ENCODE measurements at regions not wholly inside any gene's neighbourhood (a gene's known extent, or its start where the extent isn't known, plus 50 kb on each side); places are given as distances from the start of the nearest gene placed in this dataset.

DNA sequence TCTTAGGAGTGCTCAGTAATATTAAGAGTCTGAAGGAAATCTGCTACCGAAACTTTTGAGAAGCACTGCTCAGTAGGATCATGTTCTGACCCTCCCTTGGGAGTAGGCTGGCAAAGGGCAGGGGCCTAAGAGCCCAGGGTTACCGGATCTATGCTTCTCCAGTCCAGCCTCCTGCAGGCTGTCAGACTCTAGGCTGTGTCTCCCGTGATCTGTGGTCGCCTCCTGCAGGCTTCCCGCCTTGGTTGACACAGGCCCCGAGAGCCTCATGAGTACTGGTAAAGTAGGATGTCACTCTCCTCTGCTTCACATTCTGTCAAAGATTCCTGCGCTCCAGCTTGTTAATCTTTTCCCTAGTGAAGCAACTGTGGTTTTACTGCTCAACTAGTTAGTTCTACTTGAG lies 647.8 kb upstream of the RAB6C start:
- Histone ChIP-seq H3K27me3 (ENCODE audit: control insufficient read depth, insufficient read depth, low read length, poor library complexity, severe bottlenecking) (no peaks in the 10 kb centered on the region), H3K4me3 (ENCODE audit: insufficient read depth, low read depth, low read length) (no peak overlapping the region), H3K9me3 (ENCODE audit: control insufficient read depth, low read length) (no peaks in the 10 kb centered on the region), H3K4me1 (ENCODE audit: control insufficient read depth, insufficient read depth, low read length) (no peaks in the 10 kb centered on the region), H3K36me3 (ENCODE audit: control insufficient read depth, insufficient read depth, low read length) (no peaks in the 10 kb centered on the region), H3K27ac (ENCODE audit: insufficient read depth, low read depth, low read length, poor library complexity, severe bottlenecking) (no peak overlapping the region)
- 77 to 81% methylated on average over 7 of the region's 7 CpGs for WGBS, 2 experiments

GRCh38 chr2:129334128-129334527 lies 645.3 kb upstream of the RAB6C start:
- 75 to 97% methylated on average over 4 to 5 of the region's 5 CpGs for WGBS, 2 experiments
- Histone ChIP-seq H3K27me3 (ENCODE audit: control insufficient read depth, insufficient read depth, low read length, poor library complexity, severe bottlenecking) (no peaks in the 10 kb centered on the region), H3K9me3 (ENCODE audit: control insufficient read depth, low read length) (no peaks in the 10 kb centered on the region), H3K36me3 (ENCODE audit: control insufficient read depth, insufficient read depth, low read length) (no peaks in the 10 kb centered on the region), H3K4me3 (ENCODE audit: insufficient read depth, low read depth, low read length) (no peak overlapping the region), H3K27ac (ENCODE audit: insufficient read depth, low read depth, low read length, poor library complexity, severe bottlenecking) (no peak overlapping the region), H3K4me1 (ENCODE audit: control insufficient read depth, insufficient read depth, low read length) (no peaks in the 10 kb centered on the region)

- no peaks in the 10 kb centered on the region for H3K4me1 ChIP-seq (ENCODE audit: control insufficient read depth, insufficient read depth, low read length)
- H3K4me3 ChIP-seq (ENCODE audit: insufficient read depth, low read depth, low read length), result no peak overlapping the region
- H3K27me3 ChIP-seq (ENCODE audit: control insufficient read depth, insufficient read depth, low read length, poor library complexity, severe bottlenecking), result no peaks in the 10 kb centered on the region
- no peaks in the 10 kb centered on the region for H3K9me3 ChIP-seq (ENCODE audit: control insufficient read depth, low read length)
- no peak overlapping the region for H3K27ac ChIP-seq (ENCODE audit: insufficient read depth, low read depth, low read length, poor library complexity, severe bottlenecking)
- 72 to 81% methylated on average over 12 to 13 of the region's 13 CpGs for WGBS, 2 experiments
- no peaks in the 10 kb centered on the region for H3K36me3 ChIP-seq (ENCODE audit: control insufficient read depth, insufficient read depth, low read length)
Measured at GRCh38 chr2:129334696-129335410, 644.6 kb upstream of the RAB6C start.

GRCh38 chr2:129336276-129336675 lies 643.2 kb upstream of the RAB6C start:
- 91 to 97% methylated on average over 1 of the region's 1 CpG for WGBS, 2 experiments
- Histone ChIP-seq H3K4me3 (ENCODE audit: insufficient read depth, low read depth, low read length) (no peak overlapping the region), H3K4me1 (ENCODE audit: control insufficient read depth, insufficient read depth, low read length) (no peaks in the 10 kb centered on the region), H3K9me3 (ENCODE audit: control insufficient read depth, low read length) (no peaks in the 10 kb centered on the region), H3K36me3 (ENCODE audit: control insufficient read depth, insufficient read depth, low read length) (no peaks in the 10 kb centered on the region), H3K27ac (ENCODE audit: insufficient read depth, low read depth, low read length, poor library complexity, severe bottlenecking) (no peak overlapping the region), H3K27me3 (ENCODE audit: control insufficient read depth, insufficient read depth, low read length, poor library complexity, severe bottlenecking) (no peaks in the 10 kb centered on the region)

DNA sequence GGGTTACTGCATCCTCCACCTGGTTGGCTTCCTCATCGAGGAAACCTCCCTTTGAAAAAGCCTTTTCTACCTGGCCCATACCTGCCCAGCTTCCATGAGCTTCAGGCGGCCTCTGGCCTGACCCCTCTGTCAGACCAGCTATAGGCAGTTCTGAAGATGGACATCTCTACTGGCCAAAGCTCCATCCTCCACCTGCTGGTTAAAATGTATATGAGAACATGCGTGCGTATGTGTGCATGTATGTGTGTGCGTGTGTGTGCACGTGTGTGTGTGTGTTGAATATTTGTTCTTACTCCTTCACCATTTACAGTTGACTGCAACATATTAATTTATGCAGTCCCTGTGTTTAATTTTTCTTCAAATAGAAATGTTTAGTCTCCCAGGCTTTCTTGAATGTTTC lies 642.4 kb upstream of the RAB6C start:
- no peaks in the 10 kb centered on the region for H3K27me3 ChIP-seq (ENCODE audit: control insufficient read depth, insufficient read depth, low read length, poor library complexity, severe bottlenecking)
- H3K9me3 ChIP-seq (ENCODE audit: control insufficient read depth, low read length), result no peaks in the 10 kb centered on the region
- H3K36me3 ChIP-seq (ENCODE audit: control insufficient read depth, insufficient read depth, low read length), result no peaks in the 10 kb centered on the region
- no peak overlapping the region for H3K27ac ChIP-seq (ENCODE audit: insufficient read depth, low read depth, low read length, poor library complexity, severe bottlenecking)
- H3K4me1 ChIP-seq (ENCODE audit: control insufficient read depth, insufficient read depth, low read length), result no peaks in the 10 kb centered on the region
- H3K4me3 ChIP-seq (ENCODE audit: insufficient read depth, low read depth, low read length), result no peak overlapping the region
- 96 to 98% methylated on average over 2 to 6 of the region's 6 CpGs for WGBS, 2 experiments

DNA sequence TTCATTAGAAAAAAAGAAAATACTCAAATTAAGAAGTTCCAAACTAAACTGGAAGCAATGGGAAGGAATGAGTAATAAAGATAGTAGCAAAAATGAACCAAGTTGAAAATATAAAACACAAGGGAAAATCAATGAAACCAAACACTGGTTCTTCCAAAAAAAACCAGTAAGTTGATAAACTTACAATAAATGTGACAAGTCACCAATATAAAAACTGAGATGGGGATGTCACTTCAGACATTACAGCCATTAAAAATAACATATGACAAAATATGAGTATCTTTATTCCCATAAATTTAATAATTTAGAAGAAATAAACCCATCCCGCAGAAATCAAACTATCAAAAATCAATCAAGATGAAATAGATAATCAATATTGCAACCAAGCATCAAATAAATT lies 633.9 kb upstream of the RAB6C start:
- no peak overlapping the region for H3K4me3 ChIP-seq (ENCODE audit: insufficient read depth, low read depth, low read length)

GRCh38 chr2:129347486-129348217 lies 631.8 kb upstream of the RAB6C start:
- Histone ChIP-seq H3K4me3 (ENCODE audit: insufficient read depth, low read depth, low read length) (no peak overlapping the region), H3K27ac (ENCODE audit: insufficient read depth, low read depth, low read length, poor library complexity, severe bottlenecking) (no peak overlapping the region), H3K27me3 (ENCODE audit: control insufficient read depth, insufficient read depth, low read length, poor library complexity, severe bottlenecking) (no peaks in the 10 kb centered on the region), H3K4me1 (ENCODE audit: control insufficient read depth, insufficient read depth, low read length) (no peaks in the 10 kb centered on the region), H3K36me3 (ENCODE audit: control insufficient read depth, insufficient read depth, low read length) (no peaks in the 10 kb centered on the region), H3K9me3 (ENCODE audit: control insufficient read depth, low read length) (no peaks in the 10 kb centered on the region)
- WGBS, 2 experiments, result 92% methylated on average over 11 of the region's 11 CpGs

More for the DNA sequence above, 633.9 kb upstream of the RAB6C start:
- Histone ChIP-seq H3K9me3 (ENCODE audit: control insufficient read depth, low read length) (no peaks in the 10 kb centered on the region), H3K27me3 (ENCODE audit: control insufficient read depth, insufficient read depth, low read length, poor library complexity, severe bottlenecking) (no peaks in the 10 kb centered on the region), H3K36me3 (ENCODE audit: control insufficient read depth, insufficient read depth, low read length) (no peaks in the 10 kb centered on the region), H3K4me1 (ENCODE audit: control insufficient read depth, insufficient read depth, low read length) (no peaks in the 10 kb centered on the region), H3K27ac (ENCODE audit: insufficient read depth, low read depth, low read length, poor library complexity, severe bottlenecking) (no peak overlapping the region)
- WGBS, 2 experiments, result 100% methylated on average over 1 of the region's 1 CpG; no CpG with 5 or more reads in 1 of the 2 experiments

- H3K36me3 ChIP-seq (ENCODE audit: control insufficient read depth, insufficient read depth, low read length), result no peaks in the 10 kb centered on the region
- WGBS, 2 experiments, result 21 to 32% methylated on average over 2 of the region's 2 CpGs
- no peak overlapping the region for H3K27ac ChIP-seq (ENCODE audit: insufficient read depth, low read depth, low read length, poor library complexity, severe bottlenecking)
- H3K4me3 ChIP-seq (ENCODE audit: insufficient read depth, low read depth, low read length), result no peak overlapping the region
- H3K27me3 ChIP-seq (ENCODE audit: control insufficient read depth, insufficient read depth, low read length, poor library complexity, severe bottlenecking), result no peaks in the 10 kb centered on the region
- H3K4me1 ChIP-seq (ENCODE audit: control insufficient read depth, insufficient read depth, low read length), result no peaks in the 10 kb centered on the region
- H3K9me3 ChIP-seq (ENCODE audit: control insufficient read depth, low read length), result no peaks in the 10 kb centered on the region
Measured at GRCh38 chr2:129354631-129355030, 624.8 kb upstream of the RAB6C start.

GRCh38 chr2:129361688-129362087 lies 617.8 kb upstream of the RAB6C start:
- peaks cover under 1% of the 10 kb centered on the region for H3K4me1 ChIP-seq (ENCODE audit: control insufficient read depth, insufficient read depth, low read length)
- H3K9me3 ChIP-seq (ENCODE audit: control insufficient read depth, low read length), result no peaks in the 10 kb centered on the region
- WGBS, 2 experiments, result 93 to 98% methylated on average over 3 of the region's 3 CpGs
- no peak overlapping the region for H3K4me3 ChIP-seq (ENCODE audit: insufficient read depth, low read depth, low read length)
- no peak overlapping the region for H3K27ac ChIP-seq (ENCODE audit: insufficient read depth, low read depth, low read length, poor library complexity, severe bottlenecking)
- no peaks in the 10 kb centered on the region for H3K36me3 ChIP-seq (ENCODE audit: control insufficient read depth, insufficient read depth, low read length)
- no peaks in the 10 kb centered on the region for H3K27me3 ChIP-seq (ENCODE audit: control insufficient read depth, insufficient read depth, low read length, poor library complexity, severe bottlenecking)

DNA sequence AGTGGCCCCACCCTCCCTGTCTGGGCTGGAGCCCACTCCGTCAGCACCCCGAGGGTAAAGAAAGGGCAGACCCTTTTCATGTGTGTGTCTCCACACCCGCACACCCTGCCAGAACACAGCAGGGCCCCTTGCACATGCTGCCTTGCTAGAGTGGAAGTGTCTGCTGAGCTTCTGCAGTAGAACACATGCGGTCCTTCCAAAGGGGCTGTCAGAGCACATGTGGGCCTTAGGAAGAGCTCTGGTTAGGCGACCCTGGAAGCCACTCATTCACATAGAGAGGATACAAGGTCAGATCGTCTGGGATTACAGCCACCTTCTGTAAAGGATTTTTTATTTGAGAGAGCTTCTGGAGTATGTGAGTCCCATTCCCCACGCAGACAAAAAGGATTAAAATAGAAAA lies 613.2 kb upstream of the RAB6C start:
- Histone ChIP-seq H3K36me3 (ENCODE audit: control insufficient read depth, insufficient read depth, low read length) (no peaks in the 10 kb centered on the region), H3K27me3 (ENCODE audit: control insufficient read depth, insufficient read depth, low read length, poor library complexity, severe bottlenecking) (no peaks in the 10 kb centered on the region), H3K4me3 (ENCODE audit: insufficient read depth, low read depth, low read length) (no peak overlapping the region), H3K4me1 (ENCODE audit: control insufficient read depth, insufficient read depth, low read length) (peaks cover 4% of the 10 kb centered on the region), H3K9me3 (ENCODE audit: control insufficient read depth, low read length) (no peaks in the 10 kb centered on the region), H3K27ac (ENCODE audit: insufficient read depth, low read depth, low read length, poor library complexity, severe bottlenecking) (no peak overlapping the region)
- 87 to 92% methylated on average over 7 of the region's 7 CpGs for WGBS, 2 experiments
